GM23338 (cell line): ENCODE measurements at regions not wholly inside any gene's neighbourhood (a gene's known extent, or its start where the extent isn't known, plus 50 kb on each side); places are given as distances from the start of the nearest gene placed in this dataset.
A peak's percentile ranks its signal among the peaks of the same experiment; 100 is the strongest.

ENCODE experiments used
- ATAC-seq: fragments of 200-7000 bp; cut with Tn5 transposase; 3 replicates; pipeline ENCODE4 v1.9.1; 2020
- DNase-seq: peaks from one replicate; pipeline ENCODE4 v3.0.0-alpha.2; 2015; ENCODE audit warnings: low spot score
- H2AFZ ChIP-seq: fragments of 200-600 bp; sonication (generic); 2 replicates; pipeline ENCODE4 v1.8.0; 2016; ENCODE audit warnings: antibody characterized with exemption, mild to moderate bottlenecking, moderate library complexity
- H3F3A ChIP-seq: fragments of 200-600 bp; sonication (generic); replicated peaks from 2 replicates; pipeline ENCODE4 v1.8.0; 2017; ENCODE audit warnings: antibody characterized with exemption, mixed run types, low read depth
- H3K27ac ChIP-seq: fragments of 200-600 bp; sonication (generic); 2 replicates; pipeline ENCODE4 v1.6.1; 2016; ENCODE audit warnings: low read depth
- H3K27me3 ChIP-seq: fragments of 200-600 bp; sonication (generic); 2 replicates; pipeline ENCODE4 v1.8.0; 2016; ENCODE audit warnings: mild to moderate bottlenecking, mixed run types, moderate library complexity; ENCODE audit not compliant: insufficient read depth
- H3K36me3 ChIP-seq: fragments of 200-600 bp; sonication (generic); 2 replicates; pipeline ENCODE4 v1.8.0; 2016; ENCODE audit warnings: mild to moderate bottlenecking; ENCODE audit not compliant: insufficient read depth
- H3K4me1 ChIP-seq: fragments of 200-600 bp; sonication (generic); 2 replicates; pipeline ENCODE4 v1.8.0; 2016; ENCODE audit warnings: mild to moderate bottlenecking, moderate library complexity; ENCODE audit not compliant: insufficient read depth
- H3K4me2 ChIP-seq: fragments of 200-600 bp; sonication (generic); 2 replicates; pipeline ENCODE4 v1.7.1; 2017; ENCODE audit warnings: mixed run types
- H3K4me3 ChIP-seq: fragments of 200-600 bp; sonication (generic); 2 replicates; pipeline ENCODE4 v1.6.1; 2016; ENCODE audit warnings: mixed run types
- H3K79me2 ChIP-seq: fragments of 200-600 bp; sonication (generic); replicated peaks from 2 replicates; pipeline ENCODE4 v1.8.0; 2017; ENCODE audit warnings: mild to moderate bottlenecking; ENCODE audit not compliant: insufficient read depth
- H3K9me2 ChIP-seq: fragments of 200-600 bp; sonication (generic); 2 replicates; pipeline ENCODE4 v1.8.0; 2017; ENCODE audit not compliant: insufficient read depth
- H4K20me1 ChIP-seq: fragments of 200-600 bp; sonication (generic); replicated peaks from 2 replicates; pipeline ENCODE4 v1.8.0; 2017; ENCODE audit warnings: mild to moderate bottlenecking; ENCODE audit not compliant: insufficient read depth
- H3K27ac Mint-ChIP-seq: 2 replicates; pipeline ENCODE4 v1.8.0; 2020; ENCODE audit warnings: inconsistent platforms, mild to moderate bottlenecking, moderate library complexity, mixed read lengths
- H3K27me3 Mint-ChIP-seq: 3 replicates; pipeline ENCODE4 v1.8.0; 2022; ENCODE audit warnings: low read depth, mild to moderate bottlenecking, moderate library complexity, mixed read lengths, inconsistent platforms; ENCODE audit not compliant: insufficient read depth, poor library complexity
- H3K36me3 Mint-ChIP-seq: 3 replicates; pipeline ENCODE4 v1.8.0; 2021; ENCODE audit warnings: low read depth, mild to moderate bottlenecking, inconsistent platforms, moderate library complexity, mixed read lengths
- H3K4me1 Mint-ChIP-seq: 3 replicates; pipeline ENCODE4 v1.8.0; 2020; ENCODE audit warnings: mild to moderate bottlenecking, inconsistent platforms, mixed read lengths
- H3K4me3 Mint-ChIP-seq: 3 replicates; pipeline ENCODE4 v1.8.0; 2021; ENCODE audit warnings: moderate library complexity, mild to moderate bottlenecking, inconsistent platforms, mixed read lengths
- H3K9me3 Mint-ChIP-seq: 3 replicates; pipeline ENCODE4 v1.8.0; 2020; ENCODE audit warnings: moderate library complexity, mild to moderate bottlenecking, inconsistent platforms, mixed read lengths
- CREB1 ChIP-seq: fragments of 250-450 bp; sonication (Bioruptor Pico); IDR thresholded peaks from 2 replicates; pipeline ENCODE4 v1.5.0; 2020; ENCODE audit warnings: low read depth, mild to moderate bottlenecking, moderate library complexity
- EZH2 ChIP-seq: fragments of 200-600 bp; sonication (generic); IDR thresholded peaks from one replicate; pipeline ENCODE4 v1.8.0; 2017; ENCODE audit warnings: antibody characterized with exemption, mild to moderate bottlenecking, low read depth; ENCODE audit not compliant: unreplicated experiment
- EZH2phosphoT487 ChIP-seq: fragments of 200-600 bp; sonication (generic); IDR thresholded peaks from one replicate; pipeline ENCODE4 v1.8.1; 2018; ENCODE audit warnings: antibody characterized with exemption; ENCODE audit not compliant: unreplicated experiment
- JUNB ChIP-seq: IDR thresholded peaks from one replicate; pipeline ENCODE4 v1.6.1; 2016; ENCODE audit warnings: antibody characterized with exemption; ENCODE audit not compliant: unreplicated experiment
- NANOG ChIP-seq: IDR thresholded peaks from 2 replicates; pipeline ENCODE4 v1.6.1; 2016; ENCODE audit warnings: antibody characterized with exemption, borderline replicate concordance
- POLR2AphosphoS5 ChIP-seq: IDR thresholded peaks from 2 replicates; pipeline ENCODE4 v1.6.1; 2016; ENCODE audit warnings: antibody characterized with exemption, low read depth
- STAT1 ChIP-seq: IDR thresholded peaks from one replicate; pipeline ENCODE4 v1.6.1; 2016; ENCODE audit warnings: antibody characterized with exemption; ENCODE audit not compliant: unreplicated experiment
- ZNF331 ChIP-seq: fragments of 250-450 bp; sonication (Bioruptor Pico); IDR thresholded peaks from 2 replicates; pipeline ENCODE4 v1.5.0; 2020; ENCODE audit warnings: low read depth, mild to moderate bottlenecking, moderate library complexity
- TF ChIP-seq, protein P1 (sequence below): IDR thresholded peaks from one replicate; pipeline ENCODE4 v1.6.1; 2018; ENCODE audit warnings: antibody characterized with exemption; ENCODE audit not compliant: unreplicated experiment
- TF ChIP-seq, protein P2 (sequence below), 2 experiments: fragments of 200-600 bp in 1 of 2; sonication (generic) in 1 of 2; conservative IDR thresholded peaks; 2 replicates each; pipeline versions ENCODE4 v1.5.1 to v1.6.1; 2016 to 2017; ENCODE audit warnings: antibody characterized with exemption in 2 of 2, low read depth in 2 of 2, mild to moderate bottlenecking in 2 of 2, moderate library complexity in 1 of 2

GRCh38 chrX:115368876-115369275 is 79.4 kb downstream of the LUZP4 start:
- H2AFZ ChIP-seq = no peak overlapping the region
- no peak overlapping the region for H3K27ac ChIP-seq
- no peaks in the 10 kb centered on the region for H3K36me3 ChIP-seq
- Mint-ChIP-seq H3K4me3 (no peak overlapping the region), H3K27ac (no peak overlapping the region), H3K27me3 (no peaks in the 10 kb centered on the region), H3K36me3 (no peaks in the 10 kb centered on the region), H3K9me3 (no peaks in the 10 kb centered on the region), H3K4me1 (peaks cover 21% of the 10 kb centered on the region)
- no peaks in the 10 kb centered on the region for H3F3A ChIP-seq
- no peaks in the 10 kb centered on the region for H3K79me2 ChIP-seq
- no peak overlapping the region for H3K4me2 ChIP-seq
- ATAC-seq = no peak
- H3K4me3 ChIP-seq = no peak overlapping the region
- TF ChIP-seq POLR2AphosphoS5 = no peak
- TF ChIP-seq STAT1 = no peak
- TF ChIP-seq, protein P1, sequence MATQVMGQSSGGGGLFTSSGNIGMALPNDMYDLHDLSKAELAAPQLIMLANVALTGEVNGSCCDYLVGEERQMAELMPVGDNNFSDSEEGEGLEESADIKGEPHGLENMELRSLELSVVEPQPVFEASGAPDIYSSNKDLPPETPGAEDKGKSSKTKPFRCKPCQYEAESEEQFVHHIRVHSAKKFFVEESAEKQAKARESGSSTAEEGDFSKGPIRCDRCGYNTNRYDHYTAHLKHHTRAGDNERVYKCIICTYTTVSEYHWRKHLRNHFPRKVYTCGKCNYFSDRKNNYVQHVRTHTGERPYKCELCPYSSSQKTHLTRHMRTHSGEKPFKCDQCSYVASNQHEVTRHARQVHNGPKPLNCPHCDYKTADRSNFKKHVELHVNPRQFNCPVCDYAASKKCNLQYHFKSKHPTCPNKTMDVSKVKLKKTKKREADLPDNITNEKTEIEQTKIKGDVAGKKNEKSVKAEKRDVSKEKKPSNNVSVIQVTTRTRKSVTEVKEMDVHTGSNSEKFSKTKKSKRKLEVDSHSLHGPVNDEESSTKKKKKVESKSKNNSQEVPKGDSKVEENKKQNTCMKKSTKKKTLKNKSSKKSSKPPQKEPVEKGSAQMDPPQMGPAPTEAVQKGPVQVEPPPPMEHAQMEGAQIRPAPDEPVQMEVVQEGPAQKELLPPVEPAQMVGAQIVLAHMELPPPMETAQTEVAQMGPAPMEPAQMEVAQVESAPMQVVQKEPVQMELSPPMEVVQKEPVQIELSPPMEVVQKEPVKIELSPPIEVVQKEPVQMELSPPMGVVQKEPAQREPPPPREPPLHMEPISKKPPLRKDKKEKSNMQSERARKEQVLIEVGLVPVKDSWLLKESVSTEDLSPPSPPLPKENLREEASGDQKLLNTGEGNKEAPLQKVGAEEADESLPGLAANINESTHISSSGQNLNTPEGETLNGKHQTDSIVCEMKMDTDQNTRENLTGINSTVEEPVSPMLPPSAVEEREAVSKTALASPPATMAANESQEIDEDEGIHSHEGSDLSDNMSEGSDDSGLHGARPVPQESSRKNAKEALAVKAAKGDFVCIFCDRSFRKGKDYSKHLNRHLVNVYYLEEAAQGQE = no peak
- no peak for TF ChIP-seq NANOG
- no peak for TF ChIP-seq ZNF331
- TF ChIP-seq, protein P2, sequence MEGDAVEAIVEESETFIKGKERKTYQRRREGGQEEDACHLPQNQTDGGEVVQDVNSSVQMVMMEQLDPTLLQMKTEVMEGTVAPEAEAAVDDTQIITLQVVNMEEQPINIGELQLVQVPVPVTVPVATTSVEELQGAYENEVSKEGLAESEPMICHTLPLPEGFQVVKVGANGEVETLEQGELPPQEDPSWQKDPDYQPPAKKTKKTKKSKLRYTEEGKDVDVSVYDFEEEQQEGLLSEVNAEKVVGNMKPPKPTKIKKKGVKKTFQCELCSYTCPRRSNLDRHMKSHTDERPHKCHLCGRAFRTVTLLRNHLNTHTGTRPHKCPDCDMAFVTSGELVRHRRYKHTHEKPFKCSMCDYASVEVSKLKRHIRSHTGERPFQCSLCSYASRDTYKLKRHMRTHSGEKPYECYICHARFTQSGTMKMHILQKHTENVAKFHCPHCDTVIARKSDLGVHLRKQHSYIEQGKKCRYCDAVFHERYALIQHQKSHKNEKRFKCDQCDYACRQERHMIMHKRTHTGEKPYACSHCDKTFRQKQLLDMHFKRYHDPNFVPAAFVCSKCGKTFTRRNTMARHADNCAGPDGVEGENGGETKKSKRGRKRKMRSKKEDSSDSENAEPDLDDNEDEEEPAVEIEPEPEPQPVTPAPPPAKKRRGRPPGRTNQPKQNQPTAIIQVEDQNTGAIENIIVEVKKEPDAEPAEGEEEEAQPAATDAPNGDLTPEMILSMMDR (conservative IDR thresholded peaks at IDR 0.05; ENCODE audit: low read depth in 2 of 2) = no peak
- no peak for TF ChIP-seq EZH2
- TF ChIP-seq JUNB = no peak
- TF ChIP-seq CREB1 (CRISPR knock-in tag) = no peak
- peaks cover 15% of the 10 kb centered on the region; the same call in 1 of the 2 replicates for H3K4me1 ChIP-seq
- H3K9me2 ChIP-seq = no peaks in the 10 kb centered on the region
- no peaks in the 10 kb centered on the region for H4K20me1 ChIP-seq
- no peak for DNase-seq
- no peaks in the 10 kb centered on the region for H3K27me3 ChIP-seq

GRCh38 chrX:115372152-115372551 is 82.6 kb downstream of the LUZP4 start:
- no peaks in the 10 kb centered on the region for H3K9me2 ChIP-seq
- H3K27ac Mint-ChIP-seq = no peak overlapping the region; the same call in 1 of the 2 replicates
- no peaks in the 10 kb centered on the region for H3K36me3 Mint-ChIP-seq
- H3K4me2 ChIP-seq = 0 out of 2 replicates have a peak overlapping the region, but pooled peaks have one; percentile 7
- H3K27me3 Mint-ChIP-seq = no peaks in the 10 kb centered on the region
- peaks cover 15% of the 10 kb centered on the region; the same call in 1 of the 2 replicates for H3K4me1 ChIP-seq
- no peaks in the 10 kb centered on the region for H3K9me3 Mint-ChIP-seq
- no peaks in the 10 kb centered on the region for H3K27me3 ChIP-seq
- no peaks in the 10 kb centered on the region for H3F3A ChIP-seq
- ATAC-seq (peak; percentile 92), DNase-seq (peak; percentile 46)
- no peaks in the 10 kb centered on the region for H3K79me2 ChIP-seq
- H4K20me1 ChIP-seq = no peaks in the 10 kb centered on the region
- H3K27ac ChIP-seq = no peak overlapping the region
- H3K36me3 ChIP-seq = no peaks in the 10 kb centered on the region
- H3K4me1 Mint-ChIP-seq = peaks cover 21% of the 10 kb centered on the region
- no peak overlapping the region for H3K4me3 ChIP-seq
- H2AFZ ChIP-seq = no peak overlapping the region
- H3K4me3 Mint-ChIP-seq = no peak overlapping the region
- TF ChIP-seq JUNB (no peak), CREB1 (CRISPR knock-in tag) (no peak), POLR2AphosphoS5 (no peak), EZH2phosphoT487 (no peak)
- TF ChIP-seq, protein P2 (conservative IDR thresholded peaks at IDR 0.05; ENCODE audit: low read depth in 2 of 2) = no peak
